ENCODE measurements at regions not wholly inside any gene's neighbourhood (a gene's known extent, or its start where the extent isn't known, plus 50 kb on each side); places are given as distances from the start of the nearest gene placed in this dataset.

DNA sequence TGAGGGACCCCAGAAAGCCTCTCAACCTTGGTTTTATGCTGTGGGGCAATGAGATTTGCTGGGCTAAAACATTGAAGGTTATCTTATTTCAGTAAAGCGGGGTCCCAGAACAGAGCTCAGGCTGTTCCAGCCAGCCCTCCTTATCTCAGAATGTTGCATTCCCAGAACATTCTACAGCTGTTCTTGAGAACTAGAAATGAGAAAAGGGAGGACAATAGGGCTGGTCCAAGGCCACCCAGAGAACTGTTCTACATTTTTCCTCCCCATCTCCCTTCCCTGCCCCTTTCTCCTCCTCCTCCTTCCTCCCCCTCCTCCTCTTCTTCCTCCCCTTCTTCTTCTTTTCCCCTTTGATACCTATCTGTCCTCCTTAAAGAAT, 70.4 kb upstream of the SLC7A11 start:
- TF ChIP-seq POLR2A (IDR thresholded peaks at IDR 0.05): no peak
- TF ChIP-seq, protein P1, sequence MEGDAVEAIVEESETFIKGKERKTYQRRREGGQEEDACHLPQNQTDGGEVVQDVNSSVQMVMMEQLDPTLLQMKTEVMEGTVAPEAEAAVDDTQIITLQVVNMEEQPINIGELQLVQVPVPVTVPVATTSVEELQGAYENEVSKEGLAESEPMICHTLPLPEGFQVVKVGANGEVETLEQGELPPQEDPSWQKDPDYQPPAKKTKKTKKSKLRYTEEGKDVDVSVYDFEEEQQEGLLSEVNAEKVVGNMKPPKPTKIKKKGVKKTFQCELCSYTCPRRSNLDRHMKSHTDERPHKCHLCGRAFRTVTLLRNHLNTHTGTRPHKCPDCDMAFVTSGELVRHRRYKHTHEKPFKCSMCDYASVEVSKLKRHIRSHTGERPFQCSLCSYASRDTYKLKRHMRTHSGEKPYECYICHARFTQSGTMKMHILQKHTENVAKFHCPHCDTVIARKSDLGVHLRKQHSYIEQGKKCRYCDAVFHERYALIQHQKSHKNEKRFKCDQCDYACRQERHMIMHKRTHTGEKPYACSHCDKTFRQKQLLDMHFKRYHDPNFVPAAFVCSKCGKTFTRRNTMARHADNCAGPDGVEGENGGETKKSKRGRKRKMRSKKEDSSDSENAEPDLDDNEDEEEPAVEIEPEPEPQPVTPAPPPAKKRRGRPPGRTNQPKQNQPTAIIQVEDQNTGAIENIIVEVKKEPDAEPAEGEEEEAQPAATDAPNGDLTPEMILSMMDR (IDR thresholded peaks at IDR 0.05): no peak

Measured in lower leg skin (tissue), 3 donors.